Loucy (cell line): ENCODE measurements at regions not wholly inside any gene's neighbourhood (a gene's known extent, or its start where the extent isn't known, plus 50 kb on each side); places are given as distances from the start of the nearest gene placed in this dataset.

Experiments used
- EZH2phosphoT487 ChIP-seq: fragments of 200-600 bp; IDR thresholded peaks from 2 replicates; pipeline ENCODE4 v1.6.1; 2018; ENCODE audit warnings: antibody characterized with exemption, mild to moderate bottlenecking, moderate library complexity, borderline replicate concordance
- TF ChIP-seq, protein P1 (sequence below): fragments of 200-600 bp; sonication (generic); conservative IDR thresholded peaks from 2 replicates; pipeline ENCODE4 v1.5.1; 2014; ENCODE audit warnings: mild to moderate bottlenecking, antibody characterized with exemption, low read length

DNA sequence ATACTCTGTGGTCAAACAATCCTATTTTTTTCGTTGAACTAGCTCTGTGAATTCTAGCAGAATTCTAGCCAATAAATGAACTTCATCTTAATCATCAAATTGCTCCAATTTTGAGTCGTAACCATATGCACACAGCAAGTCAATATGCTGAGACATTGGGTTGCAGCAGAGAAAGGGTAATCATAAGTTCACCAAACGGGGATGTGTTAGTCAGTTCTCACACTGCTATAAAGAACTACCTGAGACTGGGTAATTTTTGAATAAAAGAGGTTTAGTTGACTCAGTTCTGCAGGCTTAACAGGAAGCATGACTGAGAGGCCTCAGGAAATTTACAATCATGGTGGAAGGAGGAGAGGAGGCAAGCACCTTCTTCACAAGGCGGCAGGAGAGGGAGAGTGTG is 67.7 kb upstream of the ABCC4 start:
- TF ChIP-seq, protein P1, sequence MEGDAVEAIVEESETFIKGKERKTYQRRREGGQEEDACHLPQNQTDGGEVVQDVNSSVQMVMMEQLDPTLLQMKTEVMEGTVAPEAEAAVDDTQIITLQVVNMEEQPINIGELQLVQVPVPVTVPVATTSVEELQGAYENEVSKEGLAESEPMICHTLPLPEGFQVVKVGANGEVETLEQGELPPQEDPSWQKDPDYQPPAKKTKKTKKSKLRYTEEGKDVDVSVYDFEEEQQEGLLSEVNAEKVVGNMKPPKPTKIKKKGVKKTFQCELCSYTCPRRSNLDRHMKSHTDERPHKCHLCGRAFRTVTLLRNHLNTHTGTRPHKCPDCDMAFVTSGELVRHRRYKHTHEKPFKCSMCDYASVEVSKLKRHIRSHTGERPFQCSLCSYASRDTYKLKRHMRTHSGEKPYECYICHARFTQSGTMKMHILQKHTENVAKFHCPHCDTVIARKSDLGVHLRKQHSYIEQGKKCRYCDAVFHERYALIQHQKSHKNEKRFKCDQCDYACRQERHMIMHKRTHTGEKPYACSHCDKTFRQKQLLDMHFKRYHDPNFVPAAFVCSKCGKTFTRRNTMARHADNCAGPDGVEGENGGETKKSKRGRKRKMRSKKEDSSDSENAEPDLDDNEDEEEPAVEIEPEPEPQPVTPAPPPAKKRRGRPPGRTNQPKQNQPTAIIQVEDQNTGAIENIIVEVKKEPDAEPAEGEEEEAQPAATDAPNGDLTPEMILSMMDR = no peak
- no peak for TF ChIP-seq EZH2phosphoT487
